Muscle of arm (tissue), 1 donor: ENCODE measurements at regions not wholly inside any gene's neighbourhood (a gene's known extent, or its start where the extent isn't known, plus 50 kb on each side); places are given as distances from the start of the nearest gene placed in this dataset.

ENCODE experiments used
- DNase-seq: peaks from one replicate; pipeline ENCODE4 v3.0.0-alpha.2; 2013

DNA sequence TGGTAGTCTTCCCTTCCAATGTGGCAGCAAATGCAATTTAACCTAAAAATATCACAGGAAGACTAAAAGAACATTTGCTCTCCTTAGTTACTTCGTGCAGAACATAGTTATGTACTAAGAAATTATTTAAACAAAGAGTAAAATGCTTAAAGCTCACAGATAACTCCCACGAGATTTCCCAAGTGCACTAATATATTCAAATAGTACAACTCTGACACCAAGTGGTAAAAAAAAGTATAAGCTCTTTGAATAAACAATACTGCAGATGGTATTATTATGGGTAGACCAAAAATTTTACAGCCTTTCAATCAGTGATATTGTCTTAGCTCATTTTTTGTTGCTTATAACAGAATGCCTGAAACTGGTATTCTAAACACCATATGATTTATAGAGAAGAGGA lies 52.8 kb upstream of the FILIP1 start:
- peak; percentile 10 for DNase-seq

DNA sequence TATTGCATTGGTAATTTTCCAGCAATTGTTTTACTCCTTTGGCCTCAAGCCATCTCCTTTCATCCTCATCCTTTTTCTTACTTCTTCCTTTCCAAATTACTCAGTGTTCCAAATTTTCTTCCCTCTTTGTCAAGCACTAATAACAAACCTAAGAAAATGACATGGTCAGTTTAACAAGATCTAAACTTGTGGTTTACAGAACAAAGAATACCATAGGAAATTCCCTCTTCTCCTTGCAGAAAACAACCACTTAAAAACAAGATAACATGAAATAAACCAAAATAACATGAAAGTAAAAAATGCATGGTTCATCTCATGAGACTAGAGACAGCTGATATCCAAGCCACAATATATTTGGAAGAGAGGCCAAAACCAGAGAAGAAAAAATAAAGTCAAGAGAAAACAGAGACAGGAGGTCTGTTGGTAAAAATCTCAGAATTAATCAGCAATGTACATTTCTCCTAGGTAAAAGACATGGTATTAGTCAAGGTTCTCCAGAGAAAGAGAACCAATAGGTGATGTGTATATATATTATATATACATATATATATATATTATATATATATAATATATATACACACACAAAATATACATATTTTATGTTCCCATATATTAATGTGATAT lies 51.0 kb upstream of the SENP6 start:
- no peak for DNase-seq

DNA sequence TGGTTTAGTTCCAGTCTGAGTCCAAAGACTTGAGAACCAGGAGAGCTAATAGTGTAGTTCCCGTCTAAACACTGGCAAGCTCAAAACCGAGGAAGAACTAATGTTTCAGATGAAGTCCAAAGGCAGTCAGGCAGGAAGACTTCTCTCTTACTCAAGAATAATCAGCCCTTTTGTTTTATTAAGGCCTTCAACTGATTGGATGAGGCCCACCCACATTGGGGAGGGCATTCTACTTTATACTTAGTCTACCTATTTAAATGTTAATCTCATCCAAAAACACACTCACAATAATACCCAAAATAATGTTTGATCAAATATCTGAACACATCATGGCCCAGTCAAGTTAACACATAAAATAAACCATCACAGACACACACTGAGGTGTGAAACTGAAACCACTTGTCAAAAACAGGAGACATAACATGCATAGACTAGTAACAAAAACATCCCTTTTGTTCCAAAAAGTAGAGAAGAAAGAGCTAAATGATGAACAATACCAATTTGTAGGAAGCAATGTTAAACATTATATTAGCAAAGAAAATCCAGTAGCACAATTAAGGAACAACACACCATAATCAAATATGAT lies 50.2 kb upstream of the SENP6 start:
- DNase-seq = no peak
